Activated naive CD4-positive, alpha-beta T cell treated with anti-CD3 and anti-CD28 coated beads, Interleukin-2, amount 10 ng/mL, durations not matched to agents 7 days and 5 days (primary cell): ENCODE measurements at regions not wholly inside any gene's neighbourhood (a gene's known extent, or its start where the extent isn't known, plus 50 kb on each side); places are given as distances from the start of the nearest gene placed in this dataset.
"Not testable (repeated sequence)": the region's sequence is repeated elsewhere in the genome, so short reads cannot be mapped to it uniquely, and the experiment has no call there.

Source experiments
- CTCF ChIA-PET: fragments of 350-600 bp; sonication (Branson Sonifier 250); formaldehyde crosslinking; loops from one replicate; lab custom pipeline; 2021; ENCODE audit warnings: antibody characterized with exemption; lab: Charles Lee
- DNase-seq: peaks from one replicate; pipeline ENCODE4 v3.0.0-alpha.2; 2020
- H3K27ac Mint-ChIP-seq: one replicate; pipeline ENCODE4 v1.8.0; 2021; ENCODE audit warnings: mild to moderate bottlenecking, moderate library complexity, mixed read lengths
- H3K27me3 Mint-ChIP-seq: one replicate; pipeline ENCODE4 v1.8.0; 2021; ENCODE audit warnings: mild to moderate bottlenecking, mixed read lengths
- H3K36me3 Mint-ChIP-seq: one replicate; pipeline ENCODE4 v1.8.0; 2021; ENCODE audit warnings: mixed read lengths
- H3K4me1 Mint-ChIP-seq: one replicate; pipeline ENCODE4 v1.8.0; 2021; ENCODE audit warnings: mixed read lengths
- H3K4me3 Mint-ChIP-seq: one replicate; pipeline ENCODE4 v1.8.0; 2021; ENCODE audit warnings: mild to moderate bottlenecking, moderate library complexity, mixed read lengths
- H3K9me3 Mint-ChIP-seq: one replicate; pipeline ENCODE4 v1.8.0; 2021; ENCODE audit warnings: mixed read lengths

GRCh38 chr1:191025896-191026642, 548.4 kb upstream of the BRINP3 start:
- DNase-seq = no peak
- no peaks in the 10 kb centered on the region for H3K4me1 Mint-ChIP-seq
- H3K4me3 Mint-ChIP-seq = no peak overlapping the region
- CTCF ChIA-PET = no interaction called here
- H3K27me3 Mint-ChIP-seq = no peaks in the 10 kb centered on the region
- H3K9me3 Mint-ChIP-seq = peaks cover 16% of the 10 kb centered on the region
- H3K36me3 Mint-ChIP-seq = no peaks in the 10 kb centered on the region
- no peak overlapping the region for H3K27ac Mint-ChIP-seq

DNA sequence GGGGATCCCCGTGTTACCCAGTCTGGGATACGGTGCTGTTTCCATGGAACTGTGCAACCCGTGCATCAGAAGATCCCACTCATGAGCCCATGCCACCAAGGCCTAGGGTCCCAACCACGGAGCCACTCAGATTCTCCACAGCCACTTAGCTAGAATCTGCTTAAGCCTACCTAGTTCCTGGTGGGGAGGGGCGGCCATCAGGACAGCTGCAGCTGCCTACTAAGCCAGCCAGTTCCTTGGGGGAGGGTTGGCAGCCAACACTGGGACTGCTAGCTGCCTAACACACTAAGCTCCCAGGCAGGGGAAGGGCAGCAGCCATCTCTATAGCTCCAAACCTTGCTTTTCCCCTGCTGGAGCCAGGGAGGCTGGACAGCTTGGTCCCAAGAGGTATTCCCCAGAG, 549.2 kb upstream of the BRINP3 start:
- H3K4me1 Mint-ChIP-seq = no peaks in the 10 kb centered on the region
- H3K9me3 Mint-ChIP-seq = peaks cover 19% of the 10 kb centered on the region
- no peak overlapping the region for H3K4me3 Mint-ChIP-seq
- no peaks in the 10 kb centered on the region for H3K36me3 Mint-ChIP-seq
- CTCF ChIA-PET = no interaction called here
- H3K27me3 Mint-ChIP-seq = no peaks in the 10 kb centered on the region
- no peak for DNase-seq
- no peak overlapping the region for H3K27ac Mint-ChIP-seq

DNA sequence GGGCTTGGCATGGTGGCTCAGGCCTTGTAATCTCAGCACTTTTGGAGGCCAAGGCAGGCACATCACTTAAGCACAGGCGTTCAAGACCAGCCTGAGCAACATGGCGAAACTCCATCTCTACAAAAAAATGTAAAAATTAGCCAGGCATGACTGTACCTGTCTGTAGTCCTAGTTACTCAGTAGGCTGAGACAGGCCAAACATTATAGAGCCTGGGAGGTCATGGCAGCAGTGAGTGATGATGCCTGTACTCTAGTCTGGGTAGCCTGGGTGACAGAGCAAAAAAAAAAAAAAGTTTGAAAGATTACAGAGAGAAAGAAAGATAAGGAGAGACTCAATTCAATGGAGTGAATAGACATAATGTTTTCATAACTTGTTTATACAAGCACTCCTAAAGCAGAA, 556.5 kb upstream of the BRINP3 start:
- Mint-ChIP-seq H3K4me1 (no peaks in the 10 kb centered on the region), H3K36me3 (no peaks in the 10 kb centered on the region), H3K4me3 (no peak overlapping the region), H3K9me3 (peaks cover 13% of the 10 kb centered on the region), H3K27me3 (no peaks in the 10 kb centered on the region), H3K27ac (no peak overlapping the region)
- CTCF ChIA-PET = no interaction called here
- DNase-seq = no peak

- H3K27ac Mint-ChIP-seq = no peak overlapping the region
- peaks cover 10% of the 10 kb centered on the region for H3K9me3 Mint-ChIP-seq
- no peak for DNase-seq
- CTCF ChIA-PET = no interaction called here
- no peaks in the 10 kb centered on the region for H3K4me1 Mint-ChIP-seq
- no peaks in the 10 kb centered on the region for H3K36me3 Mint-ChIP-seq
- H3K4me3 Mint-ChIP-seq = no peak overlapping the region
- no peaks in the 10 kb centered on the region for H3K27me3 Mint-ChIP-seq
These were observed 565.4 kb upstream of the BRINP3 start for GRCh38 chr1:191043066-191043465.

GRCh38 chr1:191049781-191050180, 572.1 kb upstream of the BRINP3 start:
- CTCF ChIA-PET = interaction anchor here (0.5 kb wide), 1 partner anchor 38 kb away, joined by 3 read pairs; no protein-coding TSS in a partner anchor
- Mint-ChIP-seq H3K36me3 (no peaks in the 10 kb centered on the region), H3K9me3 (peaks cover 17% of the 10 kb centered on the region), H3K4me3 (no peak overlapping the region), H3K27me3 (no peaks in the 10 kb centered on the region), H3K27ac (no peak overlapping the region), H3K4me1 (no peaks in the 10 kb centered on the region)
- no peak for DNase-seq

DNA sequence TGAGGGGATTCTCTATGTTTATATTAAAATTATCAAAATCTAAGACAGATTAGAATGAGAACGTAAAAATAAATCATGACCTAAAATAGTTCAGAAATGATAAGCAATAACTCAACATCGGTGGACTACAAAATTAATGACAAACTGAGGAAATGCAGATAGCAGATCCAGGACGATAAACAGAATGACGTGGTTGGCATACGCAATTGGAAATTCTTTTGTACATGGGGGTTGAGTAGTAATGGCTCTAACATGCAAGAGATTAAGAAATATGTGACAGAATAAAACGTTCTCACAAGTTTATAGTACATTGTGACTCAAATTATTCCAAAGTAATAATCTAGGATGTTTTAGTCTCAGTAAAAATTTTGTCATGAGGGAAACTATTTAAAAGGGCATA, 575.2 kb upstream of the BRINP3 start:
- peaks cover 12% of the 10 kb centered on the region for H3K9me3 Mint-ChIP-seq
- no peaks in the 10 kb centered on the region for H3K27me3 Mint-ChIP-seq
- no peak overlapping the region for H3K27ac Mint-ChIP-seq
- H3K36me3 Mint-ChIP-seq = no peaks in the 10 kb centered on the region
- DNase-seq = no peak
- no peaks in the 10 kb centered on the region for H3K4me1 Mint-ChIP-seq
- CTCF ChIA-PET = no interaction called here
- H3K4me3 Mint-ChIP-seq = no peak overlapping the region

DNA sequence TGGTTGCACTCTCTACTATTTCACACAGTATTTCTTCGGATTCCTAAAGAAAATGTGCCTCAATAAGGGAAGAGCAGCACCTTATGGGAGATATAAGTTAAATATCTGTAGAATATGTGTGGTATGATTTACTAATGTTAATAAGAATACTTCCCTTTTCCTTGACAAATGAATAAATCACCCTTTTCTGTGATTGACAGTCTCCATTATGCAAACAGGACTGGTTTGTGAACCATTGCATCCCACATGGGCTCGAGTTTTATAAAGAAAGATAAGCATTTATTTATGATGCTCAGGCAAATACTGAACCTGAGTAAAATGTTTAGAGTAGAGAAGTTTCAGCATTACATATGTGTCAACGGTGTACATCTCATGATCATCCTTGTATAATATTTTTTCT, 587.7 kb upstream of the BRINP3 start:
- Mint-ChIP-seq H3K27me3 (no peaks in the 10 kb centered on the region), H3K36me3 (no peaks in the 10 kb centered on the region), H3K9me3 (peaks cover 15% of the 10 kb centered on the region), H3K4me1 (no peaks in the 10 kb centered on the region), H3K4me3 (no peak overlapping the region), H3K27ac (no peak overlapping the region)
- CTCF ChIA-PET = no interaction called here
- no peak for DNase-seq

DNA sequence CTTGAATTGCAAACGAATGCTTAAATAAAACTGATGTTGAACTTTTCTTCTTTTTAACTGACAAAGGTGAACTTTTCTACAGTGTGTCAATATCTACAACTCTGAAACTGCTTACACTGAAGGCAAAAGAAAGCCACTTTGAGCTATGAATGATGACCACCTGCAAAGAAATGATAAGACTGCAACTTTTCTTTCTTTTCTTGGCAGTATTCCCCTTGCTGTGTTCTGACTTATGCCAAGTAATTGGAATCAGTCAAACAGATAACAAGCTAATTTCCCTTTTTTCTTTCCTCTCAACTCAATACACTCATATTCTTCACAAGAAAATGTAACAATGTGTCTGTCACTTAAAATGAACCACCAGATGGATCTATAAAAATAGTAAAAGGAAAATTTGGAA, 588.1 kb upstream of the BRINP3 start:
- Mint-ChIP-seq H3K4me3 (no peak overlapping the region), H3K9me3 (peaks cover 12% of the 10 kb centered on the region), H3K36me3 (no peaks in the 10 kb centered on the region), H3K27me3 (no peaks in the 10 kb centered on the region), H3K4me1 (no peaks in the 10 kb centered on the region), H3K27ac (no peak overlapping the region)
- CTCF ChIA-PET = no interaction called here
- no peak for DNase-seq

DNA sequence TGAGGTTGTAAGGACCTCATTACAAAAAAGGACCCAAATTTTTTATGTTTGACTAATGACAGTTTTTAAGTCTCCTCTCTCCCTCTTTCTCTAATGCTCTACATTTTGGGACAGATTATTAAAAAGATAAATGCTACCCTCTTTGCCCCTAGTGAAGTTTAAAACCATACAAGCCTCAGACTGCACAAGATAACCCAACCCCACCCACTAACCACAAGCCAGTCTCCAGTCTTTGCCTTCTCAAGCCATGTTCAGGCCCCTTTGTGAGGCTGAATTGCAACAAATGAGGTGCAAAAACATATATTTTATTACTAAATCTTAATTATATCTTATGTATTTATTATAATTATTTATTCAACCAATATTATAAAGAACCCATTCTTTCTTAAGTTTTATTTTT, 597.2 kb upstream of the BRINP3 start:
- no peak for DNase-seq
- no peak overlapping the region for H3K27ac Mint-ChIP-seq
- H3K4me1 Mint-ChIP-seq = no peaks in the 10 kb centered on the region
- H3K27me3 Mint-ChIP-seq = no peaks in the 10 kb centered on the region
- H3K9me3 Mint-ChIP-seq = peaks cover 3% of the 10 kb centered on the region
- H3K36me3 Mint-ChIP-seq = no peaks in the 10 kb centered on the region
- no peak overlapping the region for H3K4me3 Mint-ChIP-seq
- CTCF ChIA-PET = no interaction called here

- H3K27me3 Mint-ChIP-seq, H3K36me3 Mint-ChIP-seq, DNase-seq, H3K4me1 Mint-ChIP-seq, H3K4me3 Mint-ChIP-seq, CTCF ChIA-PET, H3K27ac Mint-ChIP-seq: not testable (repeated sequence)
- peaks cover 14% of the 10 kb centered on the region for H3K9me3 Mint-ChIP-seq
These were observed 605.4 kb upstream of the BRINP3 start for GRCh38 chr1:191083090-191083489.

DNA sequence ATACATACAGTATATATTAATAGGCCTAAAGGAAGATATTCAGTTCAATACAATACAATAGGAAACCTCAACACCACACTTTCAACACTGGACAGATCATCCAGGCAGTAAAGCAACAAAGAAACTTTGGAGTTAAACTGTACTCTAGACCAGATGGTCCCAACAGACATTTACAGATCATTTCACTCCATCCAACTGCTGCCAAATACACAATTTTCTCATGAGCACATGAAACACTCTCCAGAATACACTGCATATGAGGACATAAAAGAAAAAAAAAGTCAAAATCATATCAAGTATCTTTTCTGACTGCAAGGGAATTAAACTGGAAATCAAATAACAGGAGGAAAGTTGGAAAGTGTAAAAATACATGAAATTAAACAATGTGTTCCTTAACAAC, 607.5 kb upstream of the BRINP3 start:
- H3K4me1 Mint-ChIP-seq = no peaks in the 10 kb centered on the region
- peaks cover 11% of the 10 kb centered on the region for H3K9me3 Mint-ChIP-seq
- H3K27me3 Mint-ChIP-seq = no peaks in the 10 kb centered on the region
- CTCF ChIA-PET = no interaction called here
- H3K4me3 Mint-ChIP-seq = no peak overlapping the region
- DNase-seq = no peak
- no peaks in the 10 kb centered on the region for H3K36me3 Mint-ChIP-seq
- H3K27ac Mint-ChIP-seq = no peak overlapping the region

GRCh38 chr1:191086910-191087309, 609.2 kb upstream of the BRINP3 start:
- no peak overlapping the region for H3K27ac Mint-ChIP-seq
- no peaks in the 10 kb centered on the region for H3K4me1 Mint-ChIP-seq
- peaks cover 11% of the 10 kb centered on the region for H3K9me3 Mint-ChIP-seq
- no peaks in the 10 kb centered on the region for H3K36me3 Mint-ChIP-seq
- CTCF ChIA-PET = no interaction called here
- H3K4me3 Mint-ChIP-seq = no peak overlapping the region
- no peaks in the 10 kb centered on the region for H3K27me3 Mint-ChIP-seq
- DNase-seq = no peak

DNA sequence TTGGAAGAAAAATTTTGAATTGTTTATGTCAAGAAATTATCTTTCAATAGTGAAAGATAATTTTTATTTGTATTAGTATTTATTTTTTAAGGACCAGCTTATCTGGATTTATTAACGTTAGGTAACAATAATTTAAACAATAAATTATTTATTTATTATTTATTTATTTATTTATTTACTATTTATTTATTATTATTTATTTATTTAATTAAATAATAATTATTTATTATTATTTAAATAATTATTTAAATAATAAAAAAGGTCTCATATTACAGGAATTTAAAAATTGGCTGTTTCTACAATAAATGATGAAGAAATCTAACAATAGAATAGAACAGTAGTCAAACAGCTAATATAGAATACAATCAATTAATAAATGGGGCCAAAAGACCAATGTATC, 618.7 kb upstream of the BRINP3 start:
- H3K9me3 Mint-ChIP-seq = peaks cover 10% of the 10 kb centered on the region
- H3K4me1 Mint-ChIP-seq = no peaks in the 10 kb centered on the region
- DNase-seq = no peak
- no peak overlapping the region for H3K4me3 Mint-ChIP-seq
- CTCF ChIA-PET = no interaction called here
- H3K36me3 Mint-ChIP-seq = no peaks in the 10 kb centered on the region
- no peak overlapping the region for H3K27ac Mint-ChIP-seq
- H3K27me3 Mint-ChIP-seq = no peaks in the 10 kb centered on the region

DNA sequence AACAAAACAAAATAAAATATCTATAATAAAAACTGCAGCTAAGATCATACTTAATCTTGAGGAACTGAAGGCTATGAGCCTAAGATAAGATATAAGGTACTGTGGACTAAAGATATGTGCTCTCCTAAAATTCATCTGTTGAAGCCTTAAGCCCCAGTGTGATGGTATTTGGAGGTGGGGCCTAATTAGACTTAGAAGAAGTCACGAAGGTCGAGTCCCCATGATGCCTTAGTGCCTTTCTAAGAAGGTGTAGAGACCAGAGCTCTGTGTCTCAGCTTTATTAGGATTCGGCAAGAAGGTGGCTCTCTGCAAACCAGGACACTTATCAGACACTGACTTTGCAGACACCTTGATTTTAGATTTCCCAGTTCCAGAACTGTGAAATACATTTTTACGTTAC, 622.0 kb upstream of the BRINP3 start:
- peaks cover 6% of the 10 kb centered on the region for H3K9me3 Mint-ChIP-seq
- CTCF ChIA-PET = interaction anchor here (0.6 kb wide), 1 partner anchor 912 kb away, joined by 3 read pairs; no protein-coding TSS in a partner anchor
- H3K4me3 Mint-ChIP-seq = no peak overlapping the region
- no peak for DNase-seq
- no peaks in the 10 kb centered on the region for H3K36me3 Mint-ChIP-seq
- H3K27me3 Mint-ChIP-seq = no peaks in the 10 kb centered on the region
- no peak overlapping the region for H3K27ac Mint-ChIP-seq
- H3K4me1 Mint-ChIP-seq = no peaks in the 10 kb centered on the region

DNA sequence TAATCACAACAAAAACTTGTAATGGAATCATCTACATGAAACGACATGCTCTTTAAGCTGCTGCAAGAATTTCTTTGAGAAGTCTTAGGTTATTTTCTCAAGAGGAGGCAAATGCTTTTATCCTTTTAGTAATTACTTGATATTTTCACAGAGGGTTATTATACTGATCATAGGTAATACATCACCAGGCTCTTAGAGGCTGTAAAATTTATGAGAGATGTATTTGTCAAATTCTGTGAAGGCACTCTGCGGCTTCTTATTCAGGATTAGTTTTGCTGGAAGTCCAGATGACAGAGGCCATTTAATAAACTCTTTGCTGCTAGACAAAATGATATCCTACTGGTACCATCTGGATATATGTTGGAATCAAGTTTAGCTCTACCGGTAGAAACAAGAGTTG, 624.3 kb upstream of the BRINP3 start:
- CTCF ChIA-PET = no interaction called here
- Mint-ChIP-seq H3K9me3 (peaks cover 4% of the 10 kb centered on the region), H3K27me3 (no peaks in the 10 kb centered on the region), H3K4me1 (no peaks in the 10 kb centered on the region), H3K4me3 (no peak overlapping the region), H3K27ac (no peak overlapping the region), H3K36me3 (no peaks in the 10 kb centered on the region)
- DNase-seq = no peak
